Ureter (tissue), 1 donor: ENCODE measurements at regions not wholly inside any gene's neighbourhood (a gene's known extent, or its start where the extent isn't known, plus 50 kb on each side); places are given as distances from the start of the nearest gene placed in this dataset.
"Not testable (repeated sequence)": the region's sequence is repeated elsewhere in the genome, so short reads cannot be mapped to it uniquely, and the experiment has no call there.

Experiments used
- DNase-seq: peaks from one replicate; pipeline ENCODE4 v3.0.0-alpha.2; 2020; ENCODE audit warnings: low spot score
- donor health status: DM: yes; HTN: yes; CAD: no.

- DNase-seq: no peak
Observed at GRCh38 chr1:221880182-221880581, 138.3 kb upstream of the DUSP10 start.

GRCh38 chr1:221878134-221878533 is 136.2 kb upstream of the DUSP10 start:
- no peak for DNase-seq

GRCh38 chr1:221877311-221877710 is 135.4 kb upstream of the DUSP10 start:
- no peak for DNase-seq

GRCh38 chr1:221875004-221875330 is 133.1 kb upstream of the DUSP10 start:
- DNase-seq: no peak

- no peak for DNase-seq
Observed at GRCh38 chr1:221874285-221875003, 132.6 kb upstream of the DUSP10 start.

- DNase-seq: no peak
Observed at GRCh38 chr1:221873673-221874072, 131.8 kb upstream of the DUSP10 start.

- DNase-seq: no peak
Observed at GRCh38 chr1:221871056-221871455, 129.2 kb upstream of the DUSP10 start.

GRCh38 chr1:221869779-221870178 is 127.9 kb upstream of the DUSP10 start:
- DNase-seq: no peak

- no peak for DNase-seq
Observed at GRCh38 chr1:221868593-221869303, 126.9 kb upstream of the DUSP10 start.

GRCh38 chr1:221867003-221867402 is 125.1 kb upstream of the DUSP10 start:
- no peak for DNase-seq

GRCh38 chr1:221865808-221866207 is 123.9 kb upstream of the DUSP10 start:
- DNase-seq: no peak

GRCh38 chr1:221863635-221864034 is 121.7 kb upstream of the DUSP10 start:
- no peak for DNase-seq

- DNase-seq: no peak
Observed at GRCh38 chr1:221862971-221863370, 121.1 kb upstream of the DUSP10 start.

GRCh38 chr1:221858818-221859611 is 117.1 kb upstream of the DUSP10 start:
- DNase-seq: no peak

GRCh38 chr1:221857094-221857444 is 115.2 kb upstream of the DUSP10 start:
- DNase-seq: not testable (repeated sequence)

- DNase-seq: no peak
Observed at GRCh38 chr1:221856228-221857093, 114.6 kb upstream of the DUSP10 start.

- DNase-seq: no peak
Observed at GRCh38 chr1:221855156-221855555, 113.3 kb upstream of the DUSP10 start.

- DNase-seq: no peak
Observed at GRCh38 chr1:221851336-221851735, 109.4 kb upstream of the DUSP10 start.

GRCh38 chr1:221850470-221851187 is 108.7 kb upstream of the DUSP10 start:
- no peak for DNase-seq

GRCh38 chr1:221849897-221850296 is 108.0 kb upstream of the DUSP10 start:
- no peak for DNase-seq

GRCh38 chr1:221849110-221849509 is 107.2 kb upstream of the DUSP10 start:
- no peak for DNase-seq
